HepG2 (cell line): ENCODE measurements at regions not wholly inside any gene's neighbourhood (a gene's known extent, or its start where the extent isn't known, plus 50 kb on each side); places are given as distances from the start of the nearest gene placed in this dataset.
A peak's percentile ranks its signal among the peaks of the same experiment; 100 is the strongest.

ENCODE experiments used
- ATAC-seq: fragments of 200-7000 bp; cut with Tn5 transposase; 3 replicates; pipeline ENCODE4 v1.9.1; 2020; ENCODE audit warnings: mild to moderate bottlenecking, moderate library complexity
- BruUV-seq: library from RNA; stranded (reverse); fragments of 400-500 nt; replicated peaks from 2 replicates; lab custom pipeline; 2021; lab: Mats Ljungman, UMichigan
- CTCF ChIA-PET: fragments of 300-600 bp; formaldehyde crosslinking; extraction: SDS; loops from one replicate; lab custom pipeline; 2021; ENCODE audit warnings: low total read pairs, inconsistent platforms, low intra/inter-chr PET ratio; lab: Yijun Ruan, JAX
- POLR2A ChIA-PET: fragments of 350-600 bp; sonication (Branson Sonifier 250); formaldehyde crosslinking; loops from one replicate; lab custom pipeline; 2020; ENCODE audit warnings: antibody characterized with exemption, inconsistent platforms; lab: Yijun Ruan, JAX
- DNase-seq: peaks from one replicate; pipeline ENCODE4 v3.0.0-alpha.2; 2015; ENCODE audit warnings: low spot score
- FAIRE-seq: peaks from 3 replicates; lab custom pipeline; 2011; peaks lifted over from hg19 to GRCh38; lab: Jason Lieb, UNC
- H2AFZ ChIP-seq: one replicate; pipeline ENCODE4 v1.6.1; 2011; ENCODE audit warnings: low read length, inconsistent platforms
- H3K27ac ChIP-seq: fragments of 300-600 bp; 3 replicates; pipeline ENCODE4 v1.8.0; 2011; ENCODE audit warnings: mixed run types, mild to moderate bottlenecking, mixed read lengths, low read length, inconsistent platforms; ENCODE audit not compliant: insufficient read depth; ENCODE audit errors: extremely low read length
- H3K27me3 ChIP-seq, 2 experiments: fragments of 200-600 bp in 1 of 2; 2 replicates in 1 of 2; 3 replicates in 1 of 2; pipeline versions ENCODE4 v1.6.0 to v1.8.0; 2011; ENCODE audit warnings: low read length in 2 of 2, mild to moderate bottlenecking in 2 of 2, moderate library complexity in 2 of 2, inconsistent platforms in 1 of 2; ENCODE audit not compliant: insufficient read depth in 2 of 2, control insufficient read depth in 1 of 2
- H3K36me3 ChIP-seq, 2 experiments: fragments of 200-600 bp in 1 of 2; replicated peaks in 1 of 2; 2 replicates in 1 of 2; 3 replicates in 1 of 2; pipeline versions ENCODE4 v1.5.1 to v1.8.0; 2011; ENCODE audit warnings: low read length in 2 of 2, inconsistent platforms in 1 of 2; ENCODE audit not compliant: insufficient read depth in 2 of 2, control insufficient read depth in 1 of 2
- H3K4me1 ChIP-seq: 2 replicates; pipeline ENCODE4 v1.5.1; 2012; ENCODE audit warnings: low read length, inconsistent platforms; ENCODE audit not compliant: insufficient read depth
- H3K4me2 ChIP-seq: 2 replicates; pipeline ENCODE4 v1.6.0; 2011; ENCODE audit warnings: low read depth, low read length, inconsistent platforms
- H3K4me3 ChIP-seq, 3 experiments: fragments of 200-600 bp in 1 of 3; sonication (generic), shearing (Covaris generic) in 1 of 3; replicated peaks in 1 of 3; 2 replicates each; pipeline ENCODE4 v1.5.1; 2011 to 2016; ENCODE audit warnings: low read length in 3 of 3, inconsistent platforms in 2 of 3, low read depth in 2 of 3, mild to moderate bottlenecking in 2 of 3, control low read depth in 1 of 3, mixed read lengths in 1 of 3; ENCODE audit not compliant: insufficient read depth in 1 of 3
- H3K79me2 ChIP-seq: one replicate; pipeline ENCODE4 v1.6.1; 2011; ENCODE audit warnings: low read length, inconsistent platforms; ENCODE audit not compliant: insufficient read depth
- H3K9ac ChIP-seq: 2 replicates; pipeline ENCODE4 v1.6.0; 2011; ENCODE audit warnings: mild to moderate bottlenecking, low read depth, low read length, inconsistent platforms; ENCODE audit not compliant: insufficient read depth
- H3K9me3 ChIP-seq: 2 replicates; pipeline ENCODE4 v1.5.1; 2012; ENCODE audit warnings: mild to moderate bottlenecking, low read length
- H4K20me1 ChIP-seq: 2 replicates; pipeline ENCODE4 v1.6.0; 2011; ENCODE audit warnings: inconsistent platforms, mild to moderate bottlenecking, low read length, moderate library complexity; ENCODE audit not compliant: insufficient read depth
- ATM ChIP-seq: fragments of 450-650 bp; IDR thresholded peaks from 2 replicates; pipeline ENCODE4 v1.7.1; 2017; ENCODE audit warnings: mild to moderate bottlenecking, borderline replicate concordance
- ATRX ChIP-seq: sonication (generic); formaldehyde crosslinking; IDR thresholded peaks from 2 replicates; pipeline ENCODE4 v1.4.0; 2020; ENCODE audit warnings: missing genetic modification reagents, borderline replicate concordance
- GATAD2A ChIP-seq: IDR thresholded peaks from 2 replicates; pipeline ENCODE4 v1.6.1; 2016
- MAX ChIP-seq: IDR thresholded peaks from 2 replicates; pipeline ENCODE4 v1.6.1; 2012; ENCODE audit warnings: inconsistent platforms
- ZNF180 ChIP-seq: sonication (generic); formaldehyde crosslinking; IDR thresholded peaks from 2 replicates; pipeline ENCODE4 v1.4.0; 2020; ENCODE audit warnings: low read depth, missing genetic modification reagents, borderline replicate concordance
- ZNF264 ChIP-seq: sonication (generic); formaldehyde crosslinking; IDR thresholded peaks from 2 replicates; pipeline ENCODE4 v1.4.0; 2020; ENCODE audit warnings: missing genetic modification reagents
- ZNF33A ChIP-seq: sonication (generic); formaldehyde crosslinking; IDR thresholded peaks from 2 replicates; pipeline ENCODE4 v1.5.1; 2020; ENCODE audit warnings: missing genetic modification reagents, mild to moderate bottlenecking, moderate library complexity, borderline replicate concordance
- WGBS: methylation state at CpG from one replicate; pipeline ENCODE4 v1.1.6; 2017; ENCODE audit warnings: low lambda C conversion rate; 5-methylcytosine and 5-hydroxymethylcytosine counted together
- in situ Hi-C: cut with HindIII; loops from 2 replicates; pipeline ENCODE4 v1.10.0; 2017; ENCODE audit warnings: low pct_unique_long_range_greater_than_20kb; ENCODE audit not compliant: extremely low pct_ligation_motif_present
- intact Hi-C: fragments of 100-400 bp; cut with micrococcal nuclease; formaldehyde crosslinking; loops from one replicate; pipeline ENCODE4 v1.10.0; 2022; ENCODE audit not compliant: unreplicated experiment
- TF ChIP-seq, protein P1 (sequence below): sonication (generic); formaldehyde crosslinking; IDR thresholded peaks from 2 replicates; pipeline ENCODE4 v1.9.0; 2021; ENCODE audit warnings: missing genetic modification reagents, borderline replicate concordance
- TF ChIP-seq, protein P2 (sequence below): sonication (generic); formaldehyde crosslinking; IDR thresholded peaks from 2 replicates; pipeline ENCODE4 v1.4.0; 2020; ENCODE audit warnings: missing genetic modification reagents, borderline replicate concordance

DNA sequence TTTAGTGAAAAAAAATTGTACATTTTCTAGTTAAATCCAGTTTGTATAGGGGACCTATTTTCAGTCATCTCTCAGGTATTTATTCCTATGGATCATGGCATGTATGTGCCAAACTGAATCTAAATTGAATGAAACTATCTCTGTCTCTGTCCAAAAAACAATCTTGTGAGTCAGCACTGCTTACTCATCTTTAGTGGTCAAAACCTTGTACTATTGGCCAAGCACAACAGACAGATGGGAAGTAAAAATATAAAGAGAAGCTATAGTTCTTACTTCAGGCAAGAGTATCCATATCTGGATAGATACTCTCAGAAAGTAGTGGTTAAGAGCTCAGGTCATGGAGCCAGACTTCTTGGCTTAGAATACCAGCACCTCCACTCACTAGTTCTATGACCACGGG is 76.0 kb upstream of the KLHL14 start:
- Histone ChIP-seq H3K4me2 (no peak overlapping the region), H3K4me3 (no peak overlapping the region), H3K79me2 (no peaks in the 10 kb centered on the region), H3K4me1 (peaks cover 6% of the 10 kb centered on the region; the same call in 1 of the 2 replicates), H3K27me3 (no peaks in the 10 kb centered on the region), H3K36me3 (no peaks in the 10 kb centered on the region), H3K27ac (no peak overlapping the region), H3K9ac (no peak overlapping the region), H4K20me1 (no peaks in the 10 kb centered on the region), H3K9me3 (peaks cover 16% of the 10 kb centered on the region), H2AFZ (no peak overlapping the region)
- BruUV-seq: no TSS peak
- WGBS: 60% methylated on average over 1 of the region's 1 CpG
- POLR2A ChIA-PET: no interaction called here
- FAIRE-seq (no peak), DNase-seq (no peak), ATAC-seq (no peak)
- in situ Hi-C loops: no loop called here
- CTCF ChIA-PET: no interaction called here
- intact Hi-C loops: loop anchor here (5.0 kb wide), 1 partner anchor 82 kb away; no protein-coding TSS in a partner anchor
- TF ChIP-seq, protein P1, sequence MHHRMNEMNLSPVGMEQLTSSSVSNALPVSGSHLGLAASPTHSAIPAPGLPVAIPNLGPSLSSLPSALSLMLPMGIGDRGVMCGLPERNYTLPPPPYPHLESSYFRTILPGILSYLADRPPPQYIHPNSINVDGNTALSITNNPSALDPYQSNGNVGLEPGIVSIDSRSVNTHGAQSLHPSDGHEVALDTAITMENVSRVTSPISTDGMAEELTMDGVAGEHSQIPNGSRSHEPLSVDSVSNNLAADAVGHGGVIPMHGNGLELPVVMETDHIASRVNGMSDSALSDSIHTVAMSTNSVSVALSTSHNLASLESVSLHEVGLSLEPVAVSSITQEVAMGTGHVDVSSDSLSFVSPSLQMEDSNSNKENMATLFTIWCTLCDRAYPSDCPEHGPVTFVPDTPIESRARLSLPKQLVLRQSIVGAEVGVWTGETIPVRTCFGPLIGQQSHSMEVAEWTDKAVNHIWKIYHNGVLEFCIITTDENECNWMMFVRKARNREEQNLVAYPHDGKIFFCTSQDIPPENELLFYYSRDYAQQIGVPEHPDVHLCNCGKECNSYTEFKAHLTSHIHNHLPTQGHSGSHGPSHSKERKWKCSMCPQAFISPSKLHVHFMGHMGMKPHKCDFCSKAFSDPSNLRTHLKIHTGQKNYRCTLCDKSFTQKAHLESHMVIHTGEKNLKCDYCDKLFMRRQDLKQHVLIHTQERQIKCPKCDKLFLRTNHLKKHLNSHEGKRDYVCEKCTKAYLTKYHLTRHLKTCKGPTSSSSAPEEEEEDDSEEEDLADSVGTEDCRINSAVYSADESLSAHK (CRISPR knock-in tag): no peak
- no peak for TF ChIP-seq MAX
- no peak for TF ChIP-seq ZNF33A (CRISPR knock-in tag)
- TF ChIP-seq ZNF264 (CRISPR knock-in tag): no peak

DNA sequence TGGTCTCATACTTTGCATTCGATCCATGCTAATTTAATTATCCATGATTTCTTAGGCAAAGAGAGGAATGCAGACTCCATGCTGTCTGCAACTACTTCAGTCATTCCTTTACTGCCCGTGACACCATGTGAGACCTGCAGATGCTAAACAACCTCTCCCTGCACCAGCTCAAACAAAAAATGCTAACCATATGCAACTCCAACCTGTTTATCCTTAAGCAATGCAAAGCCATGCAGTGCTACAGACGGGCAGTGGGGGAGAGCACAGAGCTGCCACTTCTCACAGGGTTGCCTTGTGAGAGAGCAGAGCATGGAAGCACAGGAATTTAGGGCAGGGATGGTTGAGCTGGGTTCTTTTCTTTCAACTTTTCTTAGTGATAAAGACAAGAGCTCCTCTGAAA is 74.9 kb upstream of the KLHL14 start:
- peak; percentile 75 for ATAC-seq

More for the DNA sequence above, 74.9 kb upstream of the KLHL14 start:
- POLR2A ChIA-PET: no interaction called here
- Histone ChIP-seq H3K4me3 (no peak overlapping the region), H2AFZ (no peak overlapping the region), H3K27ac (no peak overlapping the region)
- DNase-seq: no peak
- TF ChIP-seq ATM (no peak), GATAD2A (CRISPR knock-in tag) (no peak), ZNF180 (CRISPR knock-in tag) (no peak), ATRX (CRISPR knock-in tag) (no peak)
- TF ChIP-seq, protein P2, sequence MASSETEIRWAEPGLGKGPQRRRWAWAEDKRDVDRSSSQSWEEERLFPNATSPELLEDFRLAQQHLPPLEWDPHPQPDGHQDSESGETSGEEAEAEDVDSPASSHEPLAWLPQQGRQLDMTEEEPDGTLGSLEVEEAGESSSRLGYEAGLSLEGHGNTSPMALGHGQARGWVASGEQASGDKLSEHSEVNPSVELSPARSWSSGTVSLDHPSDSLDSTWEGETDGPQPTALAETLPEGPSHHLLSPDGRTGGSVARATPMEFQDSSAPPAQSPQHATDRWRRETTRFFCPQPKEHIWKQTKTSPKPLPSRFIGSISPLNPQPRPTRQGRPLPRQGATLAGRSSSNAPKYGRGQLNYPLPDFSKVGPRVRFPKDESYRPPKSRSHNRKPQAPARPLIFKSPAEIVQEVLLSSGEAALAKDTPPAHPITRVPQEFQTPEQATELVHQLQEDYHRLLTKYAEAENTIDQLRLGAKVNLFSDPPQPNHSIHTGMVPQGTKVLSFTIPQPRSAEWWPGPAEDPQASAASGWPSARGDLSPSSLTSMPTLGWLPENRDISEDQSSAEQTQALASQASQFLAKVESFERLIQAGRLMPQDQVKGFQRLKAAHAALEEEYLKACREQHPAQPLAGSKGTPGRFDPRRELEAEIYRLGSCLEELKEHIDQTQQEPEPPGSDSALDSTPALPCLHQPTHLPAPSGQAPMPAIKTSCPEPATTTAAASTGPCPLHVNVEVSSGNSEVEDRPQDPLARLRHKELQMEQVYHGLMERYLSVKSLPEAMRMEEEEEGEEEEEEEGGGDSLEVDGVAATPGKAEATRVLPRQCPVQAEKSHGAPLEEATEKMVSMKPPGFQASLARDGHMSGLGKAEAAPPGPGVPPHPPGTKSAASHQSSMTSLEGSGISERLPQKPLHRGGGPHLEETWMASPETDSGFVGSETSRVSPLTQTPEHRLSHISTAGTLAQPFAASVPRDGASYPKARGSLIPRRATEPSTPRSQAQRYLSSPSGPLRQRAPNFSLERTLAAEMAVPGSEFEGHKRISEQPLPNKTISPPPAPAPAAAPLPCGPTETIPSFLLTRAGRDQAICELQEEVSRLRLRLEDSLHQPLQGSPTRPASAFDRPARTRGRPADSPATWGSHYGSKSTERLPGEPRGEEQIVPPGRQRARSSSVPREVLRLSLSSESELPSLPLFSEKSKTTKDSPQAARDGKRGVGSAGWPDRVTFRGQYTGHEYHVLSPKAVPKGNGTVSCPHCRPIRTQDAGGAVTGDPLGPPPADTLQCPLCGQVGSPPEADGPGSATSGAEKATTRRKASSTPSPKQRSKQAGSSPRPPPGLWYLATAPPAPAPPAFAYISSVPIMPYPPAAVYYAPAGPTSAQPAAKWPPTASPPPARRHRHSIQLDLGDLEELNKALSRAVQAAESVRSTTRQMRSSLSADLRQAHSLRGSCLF (CRISPR knock-in tag): no peak
- TF ChIP-seq, all 625 proteins: peak for 0
- no peaks in the 10 kb centered on the region for H3K27me3 ChIP-seq
- no peak for FAIRE-seq
- in situ Hi-C loops: no loop called here
- peaks cover 16% of the 10 kb centered on the region for H3K9me3 ChIP-seq
- CTCF ChIA-PET: no interaction called here
- H3K4me1 ChIP-seq: peaks cover 6% of the 10 kb centered on the region; the same call in 1 of the 2 replicates
- H3K36me3 ChIP-seq: no peaks in the 10 kb centered on the region
- H3K79me2 ChIP-seq: no peaks in the 10 kb centered on the region
- no peak overlapping the region for H3K9ac ChIP-seq
- BruUV-seq: no TSS peak
- 58% methylated on average over 3 of the region's 3 CpGs for WGBS
- H3K4me2 ChIP-seq: no peak overlapping the region
- H4K20me1 ChIP-seq: no peaks in the 10 kb centered on the region
- intact Hi-C loops: loop anchor here (5.0 kb wide), 1 partner anchor 80 kb away; no protein-coding TSS in a partner anchor
